ENCODE measurements at regions not wholly inside any gene's neighbourhood (a gene's known extent, or its start where the extent isn't known, plus 50 kb on each side); places are given as distances from the start of the nearest gene placed in this dataset.

DNA sequence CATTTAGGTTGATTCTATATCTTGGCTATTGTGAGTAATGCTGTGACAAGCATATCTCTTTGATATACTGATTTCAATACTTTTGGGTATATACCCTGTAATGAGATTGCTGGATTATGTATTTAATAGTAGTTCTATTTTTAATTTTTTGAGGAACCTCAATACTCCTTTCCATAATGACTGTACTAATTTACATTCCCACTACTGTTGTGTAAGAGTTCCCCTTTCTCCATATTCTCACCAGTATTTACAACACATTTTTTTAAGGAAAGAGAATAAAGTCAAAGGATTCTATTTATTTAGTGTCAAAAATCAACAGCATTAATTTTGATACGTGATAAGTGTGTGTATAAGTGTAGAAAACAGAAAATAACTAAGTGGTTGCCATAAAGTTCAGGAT, 356.4 kb upstream of the EDIL3 start:
- TF ChIP-seq, protein P1, sequence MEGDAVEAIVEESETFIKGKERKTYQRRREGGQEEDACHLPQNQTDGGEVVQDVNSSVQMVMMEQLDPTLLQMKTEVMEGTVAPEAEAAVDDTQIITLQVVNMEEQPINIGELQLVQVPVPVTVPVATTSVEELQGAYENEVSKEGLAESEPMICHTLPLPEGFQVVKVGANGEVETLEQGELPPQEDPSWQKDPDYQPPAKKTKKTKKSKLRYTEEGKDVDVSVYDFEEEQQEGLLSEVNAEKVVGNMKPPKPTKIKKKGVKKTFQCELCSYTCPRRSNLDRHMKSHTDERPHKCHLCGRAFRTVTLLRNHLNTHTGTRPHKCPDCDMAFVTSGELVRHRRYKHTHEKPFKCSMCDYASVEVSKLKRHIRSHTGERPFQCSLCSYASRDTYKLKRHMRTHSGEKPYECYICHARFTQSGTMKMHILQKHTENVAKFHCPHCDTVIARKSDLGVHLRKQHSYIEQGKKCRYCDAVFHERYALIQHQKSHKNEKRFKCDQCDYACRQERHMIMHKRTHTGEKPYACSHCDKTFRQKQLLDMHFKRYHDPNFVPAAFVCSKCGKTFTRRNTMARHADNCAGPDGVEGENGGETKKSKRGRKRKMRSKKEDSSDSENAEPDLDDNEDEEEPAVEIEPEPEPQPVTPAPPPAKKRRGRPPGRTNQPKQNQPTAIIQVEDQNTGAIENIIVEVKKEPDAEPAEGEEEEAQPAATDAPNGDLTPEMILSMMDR (IDR thresholded peaks at IDR 0.05) = no peak
- TF ChIP-seq EP300 (IDR thresholded peaks at IDR 0.05) (no peak), POLR2A (IDR thresholded peaks at IDR 0.05) (no peak)

Data from ovary (tissue), 3 donors.